Adrenal gland (tissue), 5 donors: ENCODE measurements at regions not wholly inside any gene's neighbourhood (a gene's known extent, or its start where the extent isn't known, plus 50 kb on each side); places are given as distances from the start of the nearest gene placed in this dataset.

Experiments
- CTCF ChIP-seq, 6 experiments: fragments of 450-650 bp in 4 of 6; fragments of 200-600 bp in 2 of 6; sonication (generic) in 1 of 6; IDR thresholded peaks; 1 replicate in 5 of 6; 2 replicates in 1 of 6; pipeline versions ENCODE4 v1.5.1 to v1.8.0; 2016 to 2021; ENCODE audit warnings: antibody characterized with exemption in 6 of 6, mild to moderate bottlenecking in 2 of 6, moderate library complexity in 1 of 6
- POLR2A ChIP-seq, 2 donors: fragments of 450-650 bp; IDR thresholded peaks; one replicate each; pipeline ENCODE4 v1.6.1; 2017; ENCODE audit warnings: antibody characterized with exemption in 2 of 2, mild to moderate bottlenecking in 2 of 2, moderate library complexity in 1 of 2
- donor health status: DM: no; HTN: no; CAD: no.

GRCh38 chr14:53409969-53410368 lies 256.8 kb upstream of the DDHD1 start:
- no peak for TF ChIP-seq POLR2A (IDR thresholded peaks at IDR 0.05)
- no peak for TF ChIP-seq CTCF (IDR thresholded peaks at IDR 0.05)
